Colonic mucosa (tissue), 4 donors: ENCODE measurements at regions not wholly inside any gene's neighbourhood (a gene's known extent, or its start where the extent isn't known, plus 50 kb on each side); places are given as distances from the start of the nearest gene placed in this dataset.

Experiments
- DNase-seq: peaks from one replicate; pipeline ENCODE4 v3.0.0-alpha.2; 2020
- H3K27ac ChIP-seq: fragments of 200-600 bp; one replicate; pipeline ENCODE4 v1.8.0; 2021
- H3K27me3 ChIP-seq: fragments of 200-600 bp; one replicate; pipeline ENCODE4 v1.8.0; 2021
- H3K36me3 ChIP-seq: fragments of 200-600 bp; one replicate; pipeline ENCODE4 v1.8.0; 2021
- H3K4me1 ChIP-seq: fragments of 200-600 bp; one replicate; pipeline ENCODE4 v1.8.0; 2021; ENCODE audit warnings: mild to moderate bottlenecking
- H3K4me3 ChIP-seq: fragments of 200-600 bp; one replicate; pipeline ENCODE4 v1.8.0; 2021
- H3K9ac ChIP-seq, 2 donors: one replicate each; pipeline ENCODE4 v1.7.0; 2013; ENCODE audit warnings: control low read depth in 2 of 2, low read depth in 2 of 2, low read length in 2 of 2
- H3K9me3 ChIP-seq: fragments of 200-600 bp; one replicate; pipeline ENCODE4 v1.8.0; 2021
- intact Hi-C: fragments of 100-400 bp; cut with DNase I; formaldehyde crosslinking; loops from one replicate; pipeline ENCODE4 v1.14.1; 2022
- TF ChIP-seq, protein P1 (sequence below): fragments of 200-600 bp; IDR thresholded peaks from one replicate; pipeline ENCODE4 v1.8.0; 2022; ENCODE audit warnings: antibody characterized with exemption, mild to moderate bottlenecking
- donor health status: healthy.
- donor health status: DM: no; HTN: no; CAD: no.
- donor health status: DM: no; HTN: no; CAD: no.

DNA sequence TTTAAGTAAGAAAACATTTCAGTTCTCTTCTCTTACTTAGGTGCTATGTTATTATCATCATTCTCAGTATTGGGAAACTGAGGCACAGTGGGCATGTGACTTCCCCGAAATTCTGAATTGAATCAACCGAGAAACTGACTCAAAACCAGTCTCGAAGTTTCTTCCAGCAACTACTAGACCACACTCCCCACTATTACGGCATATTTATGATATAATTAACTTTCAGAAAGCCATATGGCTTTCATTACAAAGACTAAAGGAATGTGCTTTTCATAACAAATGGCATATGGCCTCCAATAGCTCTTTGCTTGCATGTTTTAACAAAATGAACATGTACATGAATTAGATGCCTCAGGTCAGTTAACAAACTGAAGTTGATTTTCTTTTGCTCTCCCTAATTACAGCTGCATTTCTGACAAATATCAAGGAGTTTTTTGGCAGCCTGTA is 182.9 kb upstream of the SLC38A2 start:
- Histone ChIP-seq H3K27ac (no peak overlapping the region), H3K27me3 (no peaks in the 10 kb centered on the region), H3K36me3 (no peaks in the 10 kb centered on the region), H3K9me3 (no peaks in the 10 kb centered on the region), H3K4me3 (no peak overlapping the region), H3K4me1 (no peaks in the 10 kb centered on the region), H3K9ac (no peak overlapping the region)
- no peak for DNase-seq
- TF ChIP-seq, protein P1, sequence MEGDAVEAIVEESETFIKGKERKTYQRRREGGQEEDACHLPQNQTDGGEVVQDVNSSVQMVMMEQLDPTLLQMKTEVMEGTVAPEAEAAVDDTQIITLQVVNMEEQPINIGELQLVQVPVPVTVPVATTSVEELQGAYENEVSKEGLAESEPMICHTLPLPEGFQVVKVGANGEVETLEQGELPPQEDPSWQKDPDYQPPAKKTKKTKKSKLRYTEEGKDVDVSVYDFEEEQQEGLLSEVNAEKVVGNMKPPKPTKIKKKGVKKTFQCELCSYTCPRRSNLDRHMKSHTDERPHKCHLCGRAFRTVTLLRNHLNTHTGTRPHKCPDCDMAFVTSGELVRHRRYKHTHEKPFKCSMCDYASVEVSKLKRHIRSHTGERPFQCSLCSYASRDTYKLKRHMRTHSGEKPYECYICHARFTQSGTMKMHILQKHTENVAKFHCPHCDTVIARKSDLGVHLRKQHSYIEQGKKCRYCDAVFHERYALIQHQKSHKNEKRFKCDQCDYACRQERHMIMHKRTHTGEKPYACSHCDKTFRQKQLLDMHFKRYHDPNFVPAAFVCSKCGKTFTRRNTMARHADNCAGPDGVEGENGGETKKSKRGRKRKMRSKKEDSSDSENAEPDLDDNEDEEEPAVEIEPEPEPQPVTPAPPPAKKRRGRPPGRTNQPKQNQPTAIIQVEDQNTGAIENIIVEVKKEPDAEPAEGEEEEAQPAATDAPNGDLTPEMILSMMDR = no peak
- intact Hi-C loops = no loop called here

- H3K9me3 ChIP-seq = no peaks in the 10 kb centered on the region
- H3K4me1 ChIP-seq = no peaks in the 10 kb centered on the region
- H3K27ac ChIP-seq = no peak overlapping the region
- no peak overlapping the region for H3K9ac ChIP-seq
- no peaks in the 10 kb centered on the region for H3K27me3 ChIP-seq
- DNase-seq = no peak
- intact Hi-C loops = no loop called here
- TF ChIP-seq, protein P1 = no peak
- no peaks in the 10 kb centered on the region for H3K36me3 ChIP-seq
- no peak overlapping the region for H3K4me3 ChIP-seq
These were observed 181.9 kb upstream of the SLC38A2 start for GRCh38 chr12:46554460-46554859.

DNA sequence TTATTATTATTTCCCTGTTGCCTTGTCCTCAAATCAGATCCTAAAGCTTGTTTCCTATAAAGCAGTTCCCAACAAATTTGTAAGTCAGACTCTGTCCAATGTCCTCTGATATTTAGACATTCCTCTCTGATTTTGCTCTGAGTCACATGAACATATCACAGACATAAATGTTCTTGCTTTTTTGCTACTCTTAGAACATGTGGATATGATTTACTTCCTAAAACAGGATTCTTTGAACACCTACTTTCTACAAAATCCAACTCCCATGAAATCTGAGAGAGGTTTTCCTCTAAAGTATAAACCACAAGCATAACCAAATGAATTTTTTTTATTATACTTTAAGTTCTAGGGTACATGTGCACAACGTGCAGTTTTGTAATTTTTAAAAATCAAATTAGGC is 181.3 kb upstream of the SLC38A2 start:
- no peak for DNase-seq
- H3K27me3 ChIP-seq = no peaks in the 10 kb centered on the region
- no peak overlapping the region for H3K4me3 ChIP-seq
- H3K36me3 ChIP-seq = no peaks in the 10 kb centered on the region
- H3K9me3 ChIP-seq = no peaks in the 10 kb centered on the region
- no peaks in the 10 kb centered on the region for H3K4me1 ChIP-seq
- intact Hi-C loops = no loop called here
- TF ChIP-seq, protein P1 = no peak
- no peak overlapping the region for H3K9ac ChIP-seq
- no peak overlapping the region for H3K27ac ChIP-seq

DNA sequence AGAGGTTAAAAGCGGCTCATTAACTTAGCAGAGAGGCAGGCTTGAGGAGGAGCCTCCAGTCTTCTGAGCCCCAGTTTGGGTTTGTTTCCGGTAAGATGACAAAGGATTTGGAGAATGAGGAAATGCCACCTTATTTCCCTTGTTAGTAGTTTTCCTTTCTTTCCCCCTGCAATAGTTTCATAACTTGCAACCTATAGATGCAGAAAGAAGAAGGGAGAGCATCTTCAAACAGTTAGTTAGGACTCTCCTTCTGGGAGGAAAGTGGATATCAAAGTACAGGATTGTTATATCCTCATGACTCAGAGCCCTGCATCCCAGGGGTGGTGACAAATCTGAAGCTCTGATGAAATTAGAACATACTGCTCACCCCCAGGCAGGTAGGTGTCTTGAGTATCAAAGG is 180.7 kb upstream of the SLC38A2 start:
- H3K9ac ChIP-seq = no peak overlapping the region
- H3K4me1 ChIP-seq = no peaks in the 10 kb centered on the region
- H3K36me3 ChIP-seq = no peaks in the 10 kb centered on the region
- H3K4me3 ChIP-seq = no peak overlapping the region
- no peak overlapping the region for H3K27ac ChIP-seq
- intact Hi-C loops = no loop called here
- no peak for DNase-seq
- TF ChIP-seq, protein P1 = no peak
- no peaks in the 10 kb centered on the region for H3K27me3 ChIP-seq
- no peaks in the 10 kb centered on the region for H3K9me3 ChIP-seq

DNA sequence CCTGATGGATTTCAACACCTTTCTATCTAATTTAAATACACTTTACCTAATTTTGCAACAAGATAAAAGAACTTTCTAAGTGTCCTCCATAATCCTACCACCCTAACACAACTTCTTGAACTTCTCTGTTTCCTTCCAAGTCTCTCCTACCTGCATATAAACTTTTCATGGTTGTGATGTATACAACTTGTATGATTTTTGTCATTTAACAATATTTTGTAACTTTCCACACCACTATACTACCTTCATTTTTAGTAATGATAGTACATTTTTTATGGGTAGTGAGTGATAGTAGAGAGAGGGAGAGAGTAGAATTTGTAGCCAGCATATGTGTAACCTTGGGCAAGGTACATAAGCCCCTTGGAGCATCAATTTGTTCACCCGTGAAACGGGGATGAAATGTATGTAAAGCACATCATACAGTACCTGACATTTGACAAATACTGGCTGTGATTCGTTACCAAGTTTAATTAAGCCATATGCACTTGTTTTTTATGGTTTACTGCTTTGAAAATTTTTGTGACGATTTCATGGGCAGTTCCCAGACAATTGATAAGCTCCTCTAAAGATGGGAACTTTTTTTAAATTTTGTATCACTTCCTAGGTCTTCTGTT is 177.8 kb upstream of the SLC38A2 start:
- Histone ChIP-seq H3K27me3 (no peaks in the 10 kb centered on the region), H3K4me1 (no peaks in the 10 kb centered on the region), H3K9me3 (no peaks in the 10 kb centered on the region), H3K4me3 (no peak overlapping the region), H3K27ac (no peak overlapping the region), H3K9ac (no peak overlapping the region), H3K36me3 (no peaks in the 10 kb centered on the region)
- TF ChIP-seq, protein P1 = no peak
- DNase-seq = no peak
- intact Hi-C loops = no loop called here
